HepG2 (cell line): ENCODE measurements at regions not wholly inside any gene's neighbourhood (a gene's known extent, or its start where the extent isn't known, plus 50 kb on each side); places are given as distances from the start of the nearest gene placed in this dataset.

ENCODE experiments used
- ATAC-seq: fragments of 200-7000 bp; cut with Tn5 transposase; 3 replicates; pipeline ENCODE4 v1.9.1; 2020; ENCODE audit warnings: mild to moderate bottlenecking, moderate library complexity
- BruUV-seq: library from RNA; stranded (reverse); fragments of 400-500 nt; replicated peaks from 2 replicates; lab custom pipeline; 2021; lab: Mats Ljungman, UMichigan
- CTCF ChIA-PET: fragments of 300-600 bp; formaldehyde crosslinking; extraction: SDS; loops from one replicate; lab custom pipeline; 2021; ENCODE audit warnings: low total read pairs, inconsistent platforms, low intra/inter-chr PET ratio; lab: Yijun Ruan, JAX
- POLR2A ChIA-PET: fragments of 350-600 bp; sonication (Branson Sonifier 250); formaldehyde crosslinking; loops from one replicate; lab custom pipeline; 2020; ENCODE audit warnings: antibody characterized with exemption, inconsistent platforms; lab: Yijun Ruan, JAX
- DNase-seq: peaks from one replicate; pipeline ENCODE4 v3.0.0-alpha.2; 2015; ENCODE audit warnings: low spot score
- FAIRE-seq: peaks from 3 replicates; lab custom pipeline; 2011; peaks lifted over from hg19 to GRCh38; lab: Jason Lieb, UNC
- H2AFZ ChIP-seq: one replicate; pipeline ENCODE4 v1.6.1; 2011; ENCODE audit warnings: low read length, inconsistent platforms
- H3K27ac ChIP-seq: fragments of 300-600 bp; 3 replicates; pipeline ENCODE4 v1.8.0; 2011; ENCODE audit warnings: mixed run types, mild to moderate bottlenecking, mixed read lengths, low read length, inconsistent platforms; ENCODE audit not compliant: insufficient read depth; ENCODE audit errors: extremely low read length
- H3K27me3 ChIP-seq, 2 experiments: fragments of 200-600 bp in 1 of 2; 2 replicates in 1 of 2; 3 replicates in 1 of 2; pipeline versions ENCODE4 v1.6.0 to v1.8.0; 2011; ENCODE audit warnings: low read length in 2 of 2, mild to moderate bottlenecking in 2 of 2, moderate library complexity in 2 of 2, inconsistent platforms in 1 of 2; ENCODE audit not compliant: insufficient read depth in 2 of 2, control insufficient read depth in 1 of 2
- H3K36me3 ChIP-seq, 2 experiments: fragments of 200-600 bp in 1 of 2; replicated peaks in 1 of 2; 2 replicates in 1 of 2; 3 replicates in 1 of 2; pipeline versions ENCODE4 v1.5.1 to v1.8.0; 2011; ENCODE audit warnings: low read length in 2 of 2, inconsistent platforms in 1 of 2; ENCODE audit not compliant: insufficient read depth in 2 of 2, control insufficient read depth in 1 of 2
- H3K4me1 ChIP-seq: 2 replicates; pipeline ENCODE4 v1.5.1; 2012; ENCODE audit warnings: low read length, inconsistent platforms; ENCODE audit not compliant: insufficient read depth
- H3K4me2 ChIP-seq: 2 replicates; pipeline ENCODE4 v1.6.0; 2011; ENCODE audit warnings: low read depth, low read length, inconsistent platforms
- H3K4me3 ChIP-seq, 3 experiments: fragments of 200-600 bp in 1 of 3; sonication (generic), shearing (Covaris generic) in 1 of 3; replicated peaks in 1 of 3; 2 replicates each; pipeline ENCODE4 v1.5.1; 2011 to 2016; ENCODE audit warnings: low read length in 3 of 3, inconsistent platforms in 2 of 3, low read depth in 2 of 3, mild to moderate bottlenecking in 2 of 3, control low read depth in 1 of 3, mixed read lengths in 1 of 3; ENCODE audit not compliant: insufficient read depth in 1 of 3
- H3K79me2 ChIP-seq: one replicate; pipeline ENCODE4 v1.6.1; 2011; ENCODE audit warnings: low read length, inconsistent platforms; ENCODE audit not compliant: insufficient read depth
- H3K9ac ChIP-seq: 2 replicates; pipeline ENCODE4 v1.6.0; 2011; ENCODE audit warnings: mild to moderate bottlenecking, low read depth, low read length, inconsistent platforms; ENCODE audit not compliant: insufficient read depth
- H3K9me3 ChIP-seq: 2 replicates; pipeline ENCODE4 v1.5.1; 2012; ENCODE audit warnings: mild to moderate bottlenecking, low read length
- H4K20me1 ChIP-seq: 2 replicates; pipeline ENCODE4 v1.6.0; 2011; ENCODE audit warnings: inconsistent platforms, mild to moderate bottlenecking, low read length, moderate library complexity; ENCODE audit not compliant: insufficient read depth
- ATF4 ChIP-seq, 2 experiments: fragments of 450-650 bp in 1 of 2; sonication (generic) in 1 of 2; formaldehyde crosslinking; IDR thresholded peaks; 2 replicates each; pipeline versions ENCODE4 v1.5.0 to v1.8.0; 2020 to 2022; ENCODE audit warnings: mild to moderate bottlenecking in 1 of 2, missing genetic modification reagents in 1 of 2
- CHD2 ChIP-seq: IDR thresholded peaks from 2 replicates; pipeline ENCODE4 v1.6.1; 2011; ENCODE audit warnings: low read depth, low read length, improper control_type of control experiment
- HIVEP1 ChIP-seq: sonication (generic); formaldehyde crosslinking; IDR thresholded peaks from 2 replicates; pipeline ENCODE4 v1.4.0; 2020; ENCODE audit warnings: mild to moderate bottlenecking, missing genetic modification reagents
- HNRNPUL1 ChIP-seq: fragments of 200-400 bp; formaldehyde crosslinking; IDR thresholded peaks from 2 replicates; pipeline ENCODE4 v1.6.1; 2017; ENCODE audit warnings: low read depth, mild to moderate bottlenecking, low read length, moderate library complexity
- KAT2B ChIP-seq: fragments of 150-350 bp; IDR thresholded peaks from 2 replicates; pipeline ENCODE4 v1.6.1; 2014; ENCODE audit warnings: low read depth, low read length, borderline replicate concordance
- KAT8 ChIP-seq: IDR thresholded peaks from 2 replicates; pipeline ENCODE4 v1.6.1; 2016; ENCODE audit warnings: missing genetic modification reagents, missing compliant biosample characterization
- RARG ChIP-seq: sonication (generic); formaldehyde crosslinking; IDR thresholded peaks from 2 replicates; pipeline ENCODE4 v1.4.0; 2020; ENCODE audit warnings: low read depth, mild to moderate bottlenecking, missing genetic modification reagents
- SUZ12 ChIP-seq: fragments of 150-350 bp; IDR thresholded peaks from 2 replicates; pipeline ENCODE4 v1.6.1; 2014; ENCODE audit warnings: low read depth, low read length
- TEAD2 ChIP-seq: sonication (generic); formaldehyde crosslinking; IDR thresholded peaks from 2 replicates; pipeline ENCODE4 v1.9.0; 2021; ENCODE audit warnings: missing genetic modification reagents
- ZNF232 ChIP-seq: sonication (generic); formaldehyde crosslinking; IDR thresholded peaks from 2 replicates; pipeline ENCODE4 v1.4.0; 2020; ENCODE audit warnings: missing genetic modification reagents, borderline replicate concordance
- ZNF367 ChIP-seq: sonication (generic); formaldehyde crosslinking; IDR thresholded peaks from 2 replicates; pipeline ENCODE4 v1.4.0; 2020; ENCODE audit warnings: missing genetic modification reagents, borderline replicate concordance
- ZNF552 ChIP-seq: sonication (generic); formaldehyde crosslinking; IDR thresholded peaks from 2 replicates; pipeline ENCODE4 v1.9.0; 2022; ENCODE audit warnings: missing genetic modification reagents, mild to moderate bottlenecking, borderline replicate concordance
- ZNF660 ChIP-seq: sonication (generic); formaldehyde crosslinking; IDR thresholded peaks from 2 replicates; pipeline ENCODE4 v1.5.1; 2020; ENCODE audit warnings: mild to moderate bottlenecking, low read depth, missing genetic modification reagents, borderline replicate concordance
- ZNF674 ChIP-seq: sonication (generic); formaldehyde crosslinking; IDR thresholded peaks from 2 replicates; pipeline ENCODE4 v1.5.0; 2020; ENCODE audit warnings: low read depth, mild to moderate bottlenecking, missing genetic modification reagents
- WGBS: methylation state at CpG from one replicate; pipeline ENCODE4 v1.1.6; 2017; ENCODE audit warnings: low lambda C conversion rate; 5-methylcytosine and 5-hydroxymethylcytosine counted together
- in situ Hi-C: cut with HindIII; loops from 2 replicates; pipeline ENCODE4 v1.10.0; 2017; ENCODE audit warnings: low pct_unique_long_range_greater_than_20kb; ENCODE audit not compliant: extremely low pct_ligation_motif_present
- intact Hi-C: fragments of 100-400 bp; cut with micrococcal nuclease; formaldehyde crosslinking; loops from one replicate; pipeline ENCODE4 v1.10.0; 2022; ENCODE audit not compliant: unreplicated experiment
- TF ChIP-seq, protein P1 (sequence below): sonication (generic); formaldehyde crosslinking; IDR thresholded peaks from 2 replicates; pipeline ENCODE4 v1.8.0; 2022; ENCODE audit warnings: mild to moderate bottlenecking, missing genetic modification reagents, moderate library complexity
- TF ChIP-seq, protein P2 (sequence below): IDR thresholded peaks from 2 replicates; pipeline ENCODE4 v1.6.1; 2012; ENCODE audit warnings: inconsistent platforms
- TF ChIP-seq, protein P3 (sequence below): sonication (generic); formaldehyde crosslinking; IDR thresholded peaks from one replicate; pipeline ENCODE4 v1.5.1; 2020; ENCODE audit warnings: mild to moderate bottlenecking, missing genetic modification reagents; ENCODE audit errors: not compliant biosample characterization

DNA sequence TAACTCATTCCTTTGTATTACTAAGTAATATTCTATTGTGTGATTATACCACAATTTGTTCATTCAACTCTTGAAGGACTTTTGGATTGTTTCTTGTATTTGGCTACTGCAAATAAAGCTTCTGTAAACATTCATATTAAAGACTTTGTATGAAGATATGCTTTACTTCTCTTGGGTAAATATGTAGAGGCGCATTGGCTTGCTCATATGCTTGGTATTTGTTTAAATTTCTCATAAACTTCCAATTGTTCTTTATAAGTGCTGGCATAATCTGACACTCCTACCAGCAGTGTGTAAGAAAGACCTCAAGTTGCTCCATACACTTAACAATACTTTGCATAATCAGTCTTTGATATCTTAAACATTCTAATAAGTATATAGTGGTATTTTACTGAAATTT is 792.8 kb upstream of the LRRTM1 start:
- BruUV-seq: no TSS peak
- POLR2A ChIA-PET: no interaction called here
- TF ChIP-seq ZNF367 (CRISPR knock-in tag) (no peak), ZNF674 (CRISPR knock-in tag) (no peak), ZNF660 (CRISPR knock-in tag) (no peak), ZNF552 (no peak), ATF4 (CRISPR knock-in tag; IDR thresholded peaks at IDR 0.05) (no peak), CHD2 (no peak), TEAD2 (CRISPR knock-in tag) (no peak), HNRNPUL1 (no peak), HIVEP1 (CRISPR knock-in tag) (no peak), ZNF232 (CRISPR knock-in tag) (no peak), KAT2B (no peak), RARG (CRISPR knock-in tag) (no peak), KAT8 (CRISPR knock-in tag) (no peak), SUZ12 (no peak)
- TF ChIP-seq, protein P1, sequence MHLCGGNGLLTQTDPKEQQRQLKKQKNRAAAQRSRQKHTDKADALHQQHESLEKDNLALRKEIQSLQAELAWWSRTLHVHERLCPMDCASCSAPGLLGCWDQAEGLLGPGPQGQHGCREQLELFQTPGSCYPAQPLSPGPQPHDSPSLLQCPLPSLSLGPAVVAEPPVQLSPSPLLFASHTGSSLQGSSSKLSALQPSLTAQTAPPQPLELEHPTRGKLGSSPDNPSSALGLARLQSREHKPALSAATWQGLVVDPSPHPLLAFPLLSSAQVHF: no peak
- TF ChIP-seq, protein P2, sequence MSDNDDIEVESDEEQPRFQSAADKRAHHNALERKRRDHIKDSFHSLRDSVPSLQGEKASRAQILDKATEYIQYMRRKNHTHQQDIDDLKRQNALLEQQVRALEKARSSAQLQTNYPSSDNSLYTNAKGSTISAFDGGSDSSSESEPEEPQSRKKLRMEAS: no peak
- TF ChIP-seq, protein P3, sequence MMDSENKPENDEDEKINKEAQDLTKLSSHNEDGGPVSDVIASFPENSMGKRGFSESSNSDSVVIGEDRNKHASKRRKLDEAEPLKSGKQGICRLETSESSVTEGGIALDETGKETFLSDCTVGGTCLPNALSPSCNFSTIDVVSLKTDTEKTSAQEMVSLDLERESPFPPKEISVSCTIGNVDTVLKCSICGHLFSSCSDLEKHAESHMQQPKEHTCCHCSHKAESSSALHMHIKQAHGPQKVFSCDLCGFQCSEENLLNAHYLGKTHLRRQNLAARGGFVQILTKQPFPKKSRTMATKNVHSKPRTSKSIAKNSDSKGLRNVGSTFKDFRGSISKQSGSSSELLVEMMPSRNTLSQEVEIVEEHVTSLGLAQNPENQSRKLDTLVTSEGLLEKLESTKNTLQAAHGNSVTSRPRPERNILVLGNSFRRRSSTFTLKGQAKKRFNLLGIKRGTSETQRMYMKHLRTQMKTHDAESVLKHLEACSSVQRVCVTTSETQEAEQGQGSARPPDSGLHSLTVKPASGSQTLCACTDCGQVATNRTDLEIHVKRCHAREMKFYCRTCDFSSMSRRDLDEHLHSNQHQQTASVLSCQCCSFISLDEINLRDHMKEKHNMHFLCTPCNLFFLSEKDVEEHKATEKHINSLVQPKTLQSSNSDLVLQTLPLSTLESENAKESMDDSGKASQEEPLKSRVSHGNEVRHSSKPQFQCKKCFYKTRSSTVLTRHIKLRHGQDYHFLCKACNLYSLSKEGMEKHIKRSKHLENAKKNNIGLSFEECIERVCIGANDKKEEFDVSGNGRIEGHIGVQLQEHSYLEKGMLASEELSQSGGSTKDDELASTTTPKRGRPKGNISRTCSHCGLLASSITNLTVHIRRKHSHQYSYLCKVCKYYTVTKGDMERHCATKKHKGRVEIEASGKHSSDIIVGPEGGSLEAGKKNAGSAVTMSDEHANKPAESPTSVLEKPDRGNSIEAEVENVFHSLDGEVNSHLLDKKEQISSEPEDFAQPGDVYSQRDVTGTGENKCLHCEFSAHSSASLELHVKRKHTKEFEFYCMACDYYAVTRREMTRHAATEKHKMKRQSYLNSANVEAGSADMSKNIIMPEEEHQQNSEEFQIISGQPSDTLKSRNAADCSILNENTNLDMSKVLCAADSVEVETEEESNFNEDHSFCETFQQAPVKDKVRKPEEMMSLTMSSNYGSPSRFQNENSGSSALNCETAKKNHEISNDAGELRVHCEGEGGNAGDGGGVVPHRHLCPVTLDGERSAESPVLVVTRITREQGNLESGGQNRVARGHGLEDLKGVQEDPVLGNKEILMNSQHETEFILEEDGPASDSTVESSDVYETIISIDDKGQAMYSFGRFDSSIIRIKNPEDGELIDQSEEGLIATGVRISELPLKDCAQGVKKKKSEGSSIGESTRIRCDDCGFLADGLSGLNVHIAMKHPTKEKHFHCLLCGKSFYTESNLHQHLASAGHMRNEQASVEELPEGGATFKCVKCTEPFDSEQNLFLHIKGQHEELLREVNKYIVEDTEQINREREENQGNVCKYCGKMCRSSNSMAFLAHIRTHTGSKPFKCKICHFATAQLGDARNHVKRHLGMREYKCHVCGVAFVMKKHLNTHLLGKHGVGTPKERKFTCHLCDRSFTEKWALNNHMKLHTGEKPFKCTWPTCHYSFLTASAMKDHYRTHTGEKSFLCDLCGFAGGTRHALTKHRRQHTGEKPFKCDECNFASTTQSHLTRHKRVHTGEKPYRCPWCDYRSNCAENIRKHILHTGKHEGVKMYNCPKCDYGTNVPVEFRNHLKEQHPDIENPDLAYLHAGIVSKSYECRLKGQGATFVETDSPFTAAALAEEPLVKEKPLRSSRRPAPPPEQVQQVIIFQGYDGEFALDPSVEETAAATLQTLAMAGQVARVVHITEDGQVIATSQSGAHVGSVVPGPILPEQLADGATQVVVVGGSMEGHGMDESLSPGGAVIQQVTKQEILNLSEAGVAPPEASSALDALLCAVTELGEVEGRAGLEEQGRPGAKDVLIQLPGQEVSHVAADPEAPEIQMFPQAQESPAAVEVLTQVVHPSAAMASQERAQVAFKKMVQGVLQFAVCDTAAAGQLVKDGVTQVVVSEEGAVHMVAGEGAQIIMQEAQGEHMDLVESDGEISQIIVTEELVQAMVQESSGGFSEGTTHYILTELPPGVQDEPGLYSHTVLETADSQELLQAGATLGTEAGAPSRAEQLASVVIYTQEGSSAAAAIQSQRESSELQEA (CRISPR knock-in tag): no peak

More for the DNA sequence above, 792.8 kb upstream of the LRRTM1 start:
- H3K4me3 ChIP-seq: no peak overlapping the region
- 3% methylated on average over 1 of the region's 1 CpG for WGBS
- CTCF ChIA-PET: no interaction called here
- H4K20me1 ChIP-seq: no peaks in the 10 kb centered on the region
- no peaks in the 10 kb centered on the region for H3K4me1 ChIP-seq
- no peak overlapping the region for H3K27ac ChIP-seq
- in situ Hi-C loops (no loop called here), intact Hi-C loops (no loop called here)
- no peaks in the 10 kb centered on the region for H3K36me3 ChIP-seq
- ATAC-seq: no peak
- H3K27me3 ChIP-seq: no peaks in the 10 kb centered on the region
- H3K9me3 ChIP-seq: peaks cover 58% of the 10 kb centered on the region
- no peaks in the 10 kb centered on the region for H3K79me2 ChIP-seq
- no peak overlapping the region for H2AFZ ChIP-seq
- H3K4me2 ChIP-seq: no peak overlapping the region
- DNase-seq: no peak
- FAIRE-seq: no peak
- no peak overlapping the region for H3K9ac ChIP-seq
